Neural cell (in vitro differentiated cells): ENCODE measurements at regions not wholly inside any gene's neighbourhood (a gene's known extent, or its start where the extent isn't known, plus 50 kb on each side); places are given as distances from the start of the nearest gene placed in this dataset.
"Not testable (repeated sequence)": the region's sequence is repeated elsewhere in the genome, so short reads cannot be mapped to it uniquely, and the experiment has no call there.

Experiments used
- H2AFZ ChIP-seq: fragments of 200-600, 300-800 bp; sonication (generic), shearing (Covaris generic); 2 replicates; pipeline ENCODE4 v1.6.0; 2014; ENCODE audit warnings: low read depth, mild to moderate bottlenecking, antibody characterized with exemption, low read length, moderate library complexity
- H3F3A ChIP-seq: fragments of 200-600 bp; shearing (Covaris generic); 2 replicates; pipeline ENCODE4 v1.6.1; 2016; ENCODE audit warnings: mild to moderate bottlenecking, moderate library complexity, mixed read lengths, antibody characterized with exemption, low read length; ENCODE audit not compliant: insufficient read depth, poor library complexity, severe bottlenecking
- H3K27ac ChIP-seq: fragments of 200-600, 300-800 bp; sonication (generic), shearing (Covaris generic); 2 replicates; pipeline ENCODE4 v1.5.1; 2014; ENCODE audit warnings: mild to moderate bottlenecking, low read length, moderate library complexity
- H3K27me3 ChIP-seq: fragments of 300-800, 200-600 bp; sonication (generic), shearing (Covaris generic); 2 replicates; pipeline ENCODE4 v1.6.0; 2014; ENCODE audit warnings: mild to moderate bottlenecking, low read depth, low read length, moderate library complexity; ENCODE audit not compliant: insufficient read depth
- H3K36me3 ChIP-seq: fragments of 300-800, 200-600 bp; sonication (generic), shearing (Covaris generic); 2 replicates; pipeline ENCODE4 v1.5.1; 2014; ENCODE audit warnings: mild to moderate bottlenecking, antibody characterized with exemption, low read length, moderate library complexity; ENCODE audit not compliant: insufficient read depth
- H3K4me2 ChIP-seq: fragments of 300-800, 200-600 bp; sonication (generic), shearing (Covaris generic); 2 replicates; pipeline ENCODE4 v1.6.0; 2014; ENCODE audit warnings: mild to moderate bottlenecking, low read length
- H3K4me3 ChIP-seq: fragments of 300-800, 200-600 bp; sonication (generic), shearing (Covaris generic); 2 replicates; pipeline ENCODE4 v1.5.1; 2014; ENCODE audit warnings: mild to moderate bottlenecking, low read length, moderate library complexity
- H3K79me2 ChIP-seq: fragments of 200-600 bp; shearing (Covaris generic); replicated peaks from 2 replicates; pipeline ENCODE4 v1.6.0; 2014; ENCODE audit warnings: mild to moderate bottlenecking, low read length, moderate library complexity; ENCODE audit not compliant: insufficient read depth
- H3K9ac ChIP-seq: fragments of 300-800, 200-600 bp; sonication (generic), shearing (Covaris generic); 2 replicates; pipeline ENCODE4 v1.6.1; 2016; ENCODE audit warnings: mild to moderate bottlenecking, low read length, mixed read lengths
- H3K9me2 ChIP-seq: fragments of 200-600 bp; shearing (Covaris generic); 2 replicates; pipeline ENCODE4 v1.6.1; 2016; ENCODE audit warnings: mild to moderate bottlenecking, low read length, mixed read lengths; ENCODE audit not compliant: insufficient read depth
- H3K9me3 ChIP-seq: fragments of 200-600, 300-800 bp; sonication (generic), shearing (Covaris generic); 2 replicates; pipeline ENCODE4 v1.6.1; 2016; ENCODE audit warnings: mild to moderate bottlenecking, mixed run types, low read length, moderate library complexity, mixed read lengths
- H4K20me1 ChIP-seq: fragments of 200-600 bp; shearing (Covaris generic); 2 replicates; pipeline ENCODE4 v1.6.1; 2016; ENCODE audit warnings: mild to moderate bottlenecking, mixed run types; ENCODE audit not compliant: insufficient read depth
- EP300 ChIP-seq: fragments of 450-650 bp; conservative IDR thresholded peaks from 2 replicates; pipeline ENCODE4 v1.6.1; 2014; ENCODE audit warnings: antibody characterized with exemption, mild to moderate bottlenecking, moderate library complexity; ENCODE audit not compliant: poor library complexity, severe bottlenecking
- EZH2 ChIP-seq: fragments of 200-600, 300-800 bp; shearing (Covaris generic), sonication (generic); IDR thresholded peaks from 2 replicates; pipeline ENCODE4 v1.6.1; 2014; ENCODE audit warnings: antibody characterized with exemption, low read length, borderline replicate concordance, mild to moderate bottlenecking; ENCODE audit not compliant: insufficient read depth, poor library complexity, severe bottlenecking
- MXI1 ChIP-seq: fragments of 450-650 bp; conservative IDR thresholded peaks from 2 replicates; pipeline ENCODE4 v1.6.1; 2014; ENCODE audit warnings: antibody characterized with exemption, mild to moderate bottlenecking; ENCODE audit not compliant: poor library complexity, severe bottlenecking
- POLR2AphosphoS5 ChIP-seq: IDR thresholded peaks from 2 replicates; pipeline ENCODE4 v1.6.1; 2012
- RAD21 ChIP-seq: fragments of 450-650 bp; conservative IDR thresholded peaks from 2 replicates; pipeline ENCODE4 v1.6.1; 2014; ENCODE audit warnings: antibody characterized with exemption, mild to moderate bottlenecking, moderate library complexity
- SMC3 ChIP-seq: fragments of 450-650 bp; conservative IDR thresholded peaks from 2 replicates; pipeline ENCODE4 v1.6.1; 2014; ENCODE audit warnings: antibody characterized with exemption, mild to moderate bottlenecking, moderate library complexity; ENCODE audit not compliant: poor library complexity
- TAF1 ChIP-seq: IDR thresholded peaks from 2 replicates; pipeline ENCODE4 v1.6.1; 2012; ENCODE audit warnings: low read depth
- TF ChIP-seq, protein P1 (sequence below): fragments of 450-650 bp; IDR thresholded peaks from 2 replicates; pipeline ENCODE4 v1.5.1; 2014; ENCODE audit warnings: antibody characterized with exemption, mild to moderate bottlenecking, moderate library complexity; ENCODE audit not compliant: poor library complexity, severe bottlenecking
- TF ChIP-seq, protein P2 (sequence below): IDR thresholded peaks from 2 replicates; pipeline ENCODE4 v1.6.1; 2012; ENCODE audit warnings: borderline replicate concordance

DNA sequence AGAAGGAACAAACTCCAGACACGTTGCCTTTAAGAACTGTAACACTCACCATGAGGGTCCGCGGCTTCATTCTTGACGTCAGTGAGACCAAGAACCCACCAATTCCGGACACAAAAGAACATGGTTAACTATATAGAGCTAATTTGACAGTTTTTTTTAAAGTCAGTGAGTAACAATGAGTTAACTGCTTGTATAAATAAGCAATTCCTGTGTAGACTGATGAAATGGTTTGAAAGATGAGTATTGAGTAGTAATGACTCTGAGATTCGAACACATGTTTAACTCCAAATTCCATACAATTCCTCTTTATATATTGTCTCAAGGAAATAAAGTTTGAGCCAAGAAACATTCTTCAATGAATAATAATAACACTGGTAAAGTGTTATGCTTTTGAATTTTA lies 478.0 kb downstream of the MMUT start:
- H3K36me3 ChIP-seq, result no peaks in the 10 kb centered on the region
- H3F3A ChIP-seq, result no peaks in the 10 kb centered on the region
- no peak overlapping the region for H3K4me2 ChIP-seq
- no peak overlapping the region for H3K4me3 ChIP-seq
- H3K9ac ChIP-seq, result no peak overlapping the region
- TF ChIP-seq EZH2, result no peak
- TF ChIP-seq RAD21, result no peak
- TF ChIP-seq SMC3, result no peak
- TF ChIP-seq EP300, result no peak
- TF ChIP-seq TAF1, result no peak
- TF ChIP-seq MXI1, result no peak
- TF ChIP-seq POLR2AphosphoS5, result no peak
- TF ChIP-seq, protein P1, sequence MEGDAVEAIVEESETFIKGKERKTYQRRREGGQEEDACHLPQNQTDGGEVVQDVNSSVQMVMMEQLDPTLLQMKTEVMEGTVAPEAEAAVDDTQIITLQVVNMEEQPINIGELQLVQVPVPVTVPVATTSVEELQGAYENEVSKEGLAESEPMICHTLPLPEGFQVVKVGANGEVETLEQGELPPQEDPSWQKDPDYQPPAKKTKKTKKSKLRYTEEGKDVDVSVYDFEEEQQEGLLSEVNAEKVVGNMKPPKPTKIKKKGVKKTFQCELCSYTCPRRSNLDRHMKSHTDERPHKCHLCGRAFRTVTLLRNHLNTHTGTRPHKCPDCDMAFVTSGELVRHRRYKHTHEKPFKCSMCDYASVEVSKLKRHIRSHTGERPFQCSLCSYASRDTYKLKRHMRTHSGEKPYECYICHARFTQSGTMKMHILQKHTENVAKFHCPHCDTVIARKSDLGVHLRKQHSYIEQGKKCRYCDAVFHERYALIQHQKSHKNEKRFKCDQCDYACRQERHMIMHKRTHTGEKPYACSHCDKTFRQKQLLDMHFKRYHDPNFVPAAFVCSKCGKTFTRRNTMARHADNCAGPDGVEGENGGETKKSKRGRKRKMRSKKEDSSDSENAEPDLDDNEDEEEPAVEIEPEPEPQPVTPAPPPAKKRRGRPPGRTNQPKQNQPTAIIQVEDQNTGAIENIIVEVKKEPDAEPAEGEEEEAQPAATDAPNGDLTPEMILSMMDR, result no peak
- TF ChIP-seq, protein P2, sequence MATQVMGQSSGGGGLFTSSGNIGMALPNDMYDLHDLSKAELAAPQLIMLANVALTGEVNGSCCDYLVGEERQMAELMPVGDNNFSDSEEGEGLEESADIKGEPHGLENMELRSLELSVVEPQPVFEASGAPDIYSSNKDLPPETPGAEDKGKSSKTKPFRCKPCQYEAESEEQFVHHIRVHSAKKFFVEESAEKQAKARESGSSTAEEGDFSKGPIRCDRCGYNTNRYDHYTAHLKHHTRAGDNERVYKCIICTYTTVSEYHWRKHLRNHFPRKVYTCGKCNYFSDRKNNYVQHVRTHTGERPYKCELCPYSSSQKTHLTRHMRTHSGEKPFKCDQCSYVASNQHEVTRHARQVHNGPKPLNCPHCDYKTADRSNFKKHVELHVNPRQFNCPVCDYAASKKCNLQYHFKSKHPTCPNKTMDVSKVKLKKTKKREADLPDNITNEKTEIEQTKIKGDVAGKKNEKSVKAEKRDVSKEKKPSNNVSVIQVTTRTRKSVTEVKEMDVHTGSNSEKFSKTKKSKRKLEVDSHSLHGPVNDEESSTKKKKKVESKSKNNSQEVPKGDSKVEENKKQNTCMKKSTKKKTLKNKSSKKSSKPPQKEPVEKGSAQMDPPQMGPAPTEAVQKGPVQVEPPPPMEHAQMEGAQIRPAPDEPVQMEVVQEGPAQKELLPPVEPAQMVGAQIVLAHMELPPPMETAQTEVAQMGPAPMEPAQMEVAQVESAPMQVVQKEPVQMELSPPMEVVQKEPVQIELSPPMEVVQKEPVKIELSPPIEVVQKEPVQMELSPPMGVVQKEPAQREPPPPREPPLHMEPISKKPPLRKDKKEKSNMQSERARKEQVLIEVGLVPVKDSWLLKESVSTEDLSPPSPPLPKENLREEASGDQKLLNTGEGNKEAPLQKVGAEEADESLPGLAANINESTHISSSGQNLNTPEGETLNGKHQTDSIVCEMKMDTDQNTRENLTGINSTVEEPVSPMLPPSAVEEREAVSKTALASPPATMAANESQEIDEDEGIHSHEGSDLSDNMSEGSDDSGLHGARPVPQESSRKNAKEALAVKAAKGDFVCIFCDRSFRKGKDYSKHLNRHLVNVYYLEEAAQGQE, result no peak
- H3K79me2 ChIP-seq, result no peaks in the 10 kb centered on the region
- H4K20me1 ChIP-seq, result no peaks in the 10 kb centered on the region
- no peaks in the 10 kb centered on the region for H3K9me2 ChIP-seq
- no peak overlapping the region for H2AFZ ChIP-seq
- H3K9me3 ChIP-seq, result no peaks in the 10 kb centered on the region
- H3K27me3 ChIP-seq, result no peaks in the 10 kb centered on the region
- no peak overlapping the region for H3K27ac ChIP-seq

DNA sequence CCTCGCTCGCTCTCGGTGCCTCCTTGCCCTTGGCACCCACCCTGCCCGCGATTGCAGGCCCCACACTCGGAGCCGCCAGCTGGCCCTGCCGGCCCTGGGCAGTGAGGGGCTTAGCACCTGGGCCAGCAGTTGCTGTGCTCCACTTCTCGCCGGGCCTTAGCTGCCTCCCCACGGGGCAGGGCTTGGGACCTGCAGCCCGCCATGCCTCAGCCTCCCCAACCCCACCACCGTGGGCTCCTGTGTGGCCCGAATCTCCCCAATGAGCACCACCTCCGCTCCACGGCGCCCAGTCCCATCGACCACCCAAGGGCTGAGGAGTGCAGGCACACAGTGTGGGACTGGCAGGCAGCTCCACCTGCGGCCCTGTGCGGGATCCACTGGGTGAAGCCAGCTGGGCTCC lies 479.1 kb downstream of the MMUT start:
- not testable (repeated sequence) for H3K9me3 ChIP-seq, H3K79me2 ChIP-seq, H3K27ac ChIP-seq, H3K4me3 ChIP-seq, H3K9ac ChIP-seq, H3K4me2 ChIP-seq, H2AFZ ChIP-seq, H3K36me3 ChIP-seq, H3K9me2 ChIP-seq, H3F3A ChIP-seq, H3K27me3 ChIP-seq, H4K20me1 ChIP-seq

DNA sequence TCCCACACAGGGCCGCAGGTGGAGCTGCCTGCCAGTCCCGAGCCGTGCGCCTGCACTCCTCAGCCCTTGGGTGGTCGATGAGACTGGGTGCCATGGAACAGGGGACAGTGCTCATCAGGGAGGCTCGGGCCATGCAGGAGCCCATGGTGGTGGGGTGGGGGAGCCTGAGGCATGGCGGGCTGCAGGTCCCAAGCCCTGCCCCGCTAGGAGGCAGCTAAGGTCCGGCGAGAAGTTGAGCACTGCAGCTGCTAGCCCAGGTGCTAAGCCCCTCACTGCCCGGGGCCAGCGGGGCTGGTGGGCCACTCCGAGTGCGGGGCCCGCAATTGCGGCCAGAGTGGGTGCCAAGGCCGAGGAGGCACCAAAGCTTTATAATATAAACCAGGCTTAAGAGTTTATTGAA lies 479.7 kb downstream of the MMUT start:
- Histone ChIP-seq H3K36me3 (no peaks in the 10 kb centered on the region), H3K79me2 (no peaks in the 10 kb centered on the region), H4K20me1 (no peaks in the 10 kb centered on the region), H3K9me3 (no peaks in the 10 kb centered on the region), H2AFZ (no peak overlapping the region), H3K4me3 (no peak overlapping the region), H3K27ac (no peak overlapping the region), H3F3A (no peaks in the 10 kb centered on the region), H3K9ac (no peak overlapping the region), H3K9me2 (no peaks in the 10 kb centered on the region), H3K27me3 (no peaks in the 10 kb centered on the region), H3K4me2 (no peak overlapping the region)
- no peak for TF ChIP-seq MXI1
- no peak for TF ChIP-seq SMC3
- TF ChIP-seq EP300, result no peak
- no peak for TF ChIP-seq TAF1
- TF ChIP-seq, protein P1, result no peak
- TF ChIP-seq RAD21, result no peak
- TF ChIP-seq EZH2, result no peak
